ENCODE measurements at regions not wholly inside any gene's neighbourhood (a gene's known extent, or its start where the extent isn't known, plus 50 kb on each side); places are given as distances from the start of the nearest gene placed in this dataset.

GRCh38 chr4:111676533-111676932, 468.7 kb upstream of the FAM241A start (continued):
- no peak for TF ChIP-seq MEF2B (IDR thresholded peaks at IDR 0.05; ENCODE audit: partially characterized antibody, poor library complexity, severe bottlenecking)

GRCh38 chr4:111678479-111678878, 466.8 kb upstream of the FAM241A start:
- RAD21 ChIA-PET (ENCODE audit: unreplicated experiment): no interaction called here
- no peaks in the 10 kb centered on the region for H3K79me2 ChIP-seq (ENCODE audit: control insufficient read depth, insufficient read depth, low read length)
- no peaks in the 10 kb centered on the region for H3K9me3 ChIP-seq (replicated peaks; ENCODE audit: control insufficient read depth, insufficient read depth, low read length)
- H3K27me3 ChIP-seq (replicated peaks in 1 of 2; ENCODE audit: control insufficient read depth in 2 of 2, insufficient read depth in 2 of 2, low read length in 1 of 2): no peaks in the 10 kb centered on the region
- H2AFZ ChIP-seq (ENCODE audit: control insufficient read depth, low read depth, low read length): no peak overlapping the region
- DNase-seq (ENCODE audit: low read depth, low spot score): no peak
- intact Hi-C loops (cut with micrococcal nuclease; ENCODE audit: unreplicated experiment): no loop called here
- no peak for FAIRE-seq
- POLR2A ChIA-PET: no interaction called here
- SMC1A ChIA-PET (ENCODE audit: uncharacterized antibody, unreplicated experiment): interaction anchor here (1.4 kb wide), 1 partner anchor 9 kb away, joined by 4 read pairs; no protein-coding TSS in a partner anchor
- WGBS (ENCODE audit: insufficient coverage, insufficient replicate concordance, low lambda C conversion rate, missing lambda C conversion rate): 11% methylated on average over 1 of the region's 1 CpG
- no peaks in the 10 kb centered on the region for H4K20me1 ChIP-seq (ENCODE audit: control insufficient read depth, insufficient read depth)
- ATAC-seq: no peak
- no peak overlapping the region for H3K27ac ChIP-seq (ENCODE audit: control insufficient read depth, insufficient read depth)
- H3K4me2 ChIP-seq (ENCODE audit: control insufficient read depth, insufficient read depth): no peak overlapping the region
- TF ChIP-seq RAD51 (IDR thresholded peaks at IDR 0.05) (no peak), CBFB (IDR thresholded peaks at IDR 0.05; ENCODE audit: low read depth) (no peak), YBX1 (IDR thresholded peaks at IDR 0.05) (no peak), HDAC6 (IDR thresholded peaks at IDR 0.05; ENCODE audit: unreplicated experiment) (no peak), STAT1 (conservative IDR thresholded peaks at IDR 0.05) (no peak), TARDBP (IDR thresholded peaks at IDR 0.05; ENCODE audit: borderline replicate concordance) (no peak), TBL1XR1 (IDR thresholded peaks at IDR 0.05; ENCODE audit: low read depth, low read length) (no peak), NFYB (IDR thresholded peaks at IDR 0.05; ENCODE audit: insufficient read depth, low read depth, low read length) (no peak), SUZ12 (IDR thresholded peaks at IDR 0.05; ENCODE audit: unreplicated experiment) (no peak), PAX5 (IDR thresholded peaks at IDR 0.05; ENCODE audit: borderline replicate concordance, low read depth, low read length) (no peak), KLF5 (IDR thresholded peaks at IDR 0.05; ENCODE audit: partially characterized antibody) (no peak)
- TF ChIP-seq, protein P1, sequence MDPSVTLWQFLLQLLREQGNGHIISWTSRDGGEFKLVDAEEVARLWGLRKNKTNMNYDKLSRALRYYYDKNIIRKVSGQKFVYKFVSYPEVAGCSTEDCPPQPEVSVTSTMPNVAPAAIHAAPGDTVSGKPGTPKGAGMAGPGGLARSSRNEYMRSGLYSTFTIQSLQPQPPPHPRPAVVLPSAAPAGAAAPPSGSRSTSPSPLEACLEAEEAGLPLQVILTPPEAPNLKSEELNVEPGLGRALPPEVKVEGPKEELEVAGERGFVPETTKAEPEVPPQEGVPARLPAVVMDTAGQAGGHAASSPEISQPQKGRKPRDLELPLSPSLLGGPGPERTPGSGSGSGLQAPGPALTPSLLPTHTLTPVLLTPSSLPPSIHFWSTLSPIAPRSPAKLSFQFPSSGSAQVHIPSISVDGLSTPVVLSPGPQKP (IDR thresholded peaks at IDR 0.05; ENCODE audit: low read depth, low read length): no peak
- H3K4me3 ChIP-seq: no peak overlapping the region
- CTCF ChIA-PET: interaction anchor here (0.7 to 1.8 kb wide), 3 partner anchors 174 to 235 kb away, joined by 3 to 8 read pairs (median 3); no protein-coding TSS in a partner anchor
- H3K4me1 ChIP-seq (ENCODE audit: control insufficient read depth, insufficient read depth, low read length): no peaks in the 10 kb centered on the region
- BruUV-seq (replicated peaks): no TSS peak
- H3K36me3 ChIP-seq (ENCODE audit: control insufficient read depth in 2 of 2, insufficient read depth in 2 of 2, low read length in 1 of 2): no peaks in the 10 kb centered on the region
- no peak overlapping the region for H3K9ac ChIP-seq (ENCODE audit: control insufficient read depth, insufficient read depth, low read length)
- in situ Hi-C loops (cut with MboI): no loop called here
